ENCODE measurements at regions not wholly inside any gene's neighbourhood (a gene's known extent, or its start where the extent isn't known, plus 50 kb on each side); places are given as distances from the start of the nearest gene placed in this dataset.
"Not testable (repeated sequence)": the region's sequence is repeated elsewhere in the genome, so short reads cannot be mapped to it uniquely, and the experiment has no call there.

DNA sequence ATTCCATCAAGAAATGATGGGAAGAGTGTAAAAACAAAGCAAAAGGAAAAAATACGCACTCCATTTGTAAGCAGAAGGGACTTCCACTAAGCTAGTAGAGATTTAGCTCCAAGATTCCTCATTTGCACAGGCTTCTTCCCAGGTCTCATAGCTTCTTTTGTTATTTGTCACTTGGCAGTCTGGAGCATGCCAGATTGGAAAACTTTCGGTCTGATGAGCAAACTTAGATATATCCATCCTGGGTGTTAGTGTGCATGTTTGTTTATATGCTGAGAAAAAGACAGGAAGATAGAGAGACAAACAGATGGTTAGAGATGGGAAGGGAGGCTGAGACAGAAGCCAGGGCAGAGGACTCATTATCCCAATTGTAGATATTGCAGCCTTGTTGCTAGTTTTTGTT is 1644.5 kb upstream of the NUDT12 start:
- DNase-seq: no peak

DNA sequence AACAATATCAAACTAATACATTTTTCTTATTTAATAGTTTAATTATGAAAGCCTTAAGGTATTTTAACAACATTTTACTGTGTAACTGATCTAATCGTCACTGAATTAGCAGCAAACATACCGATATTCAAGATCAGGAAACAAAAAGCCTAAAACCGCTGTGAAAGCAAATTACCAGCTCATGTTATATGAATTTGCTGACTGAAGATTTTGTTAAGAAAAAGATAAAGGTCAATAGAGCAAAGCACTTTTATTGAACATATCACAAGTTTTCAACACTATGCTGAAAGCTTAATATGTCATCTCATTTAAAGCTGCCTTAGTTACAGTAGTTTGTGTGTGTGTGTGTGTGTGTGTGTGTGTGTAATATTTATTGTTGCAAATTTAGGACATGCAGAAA is 1634.9 kb upstream of the NUDT12 start:
- no peak for DNase-seq

DNA sequence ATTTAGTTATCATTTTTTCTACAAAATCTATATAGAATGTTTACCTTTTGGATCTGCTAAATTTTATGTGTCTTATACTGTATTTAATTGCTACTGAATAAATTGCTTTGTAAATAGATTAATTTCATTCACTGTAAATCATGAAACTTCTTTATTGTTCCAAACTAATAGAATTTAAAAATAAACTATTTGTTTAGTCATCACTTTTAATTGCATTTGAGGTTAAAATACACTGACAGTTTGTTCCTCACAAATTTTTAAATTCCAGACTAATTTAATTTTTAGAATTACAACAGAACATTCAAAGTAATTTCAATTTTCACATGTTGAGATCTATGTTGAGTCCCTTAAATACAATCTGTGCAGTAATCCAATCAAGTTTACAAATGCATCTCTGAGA is 1633.2 kb upstream of the NUDT12 start:
- DNase-seq: no peak

DNA sequence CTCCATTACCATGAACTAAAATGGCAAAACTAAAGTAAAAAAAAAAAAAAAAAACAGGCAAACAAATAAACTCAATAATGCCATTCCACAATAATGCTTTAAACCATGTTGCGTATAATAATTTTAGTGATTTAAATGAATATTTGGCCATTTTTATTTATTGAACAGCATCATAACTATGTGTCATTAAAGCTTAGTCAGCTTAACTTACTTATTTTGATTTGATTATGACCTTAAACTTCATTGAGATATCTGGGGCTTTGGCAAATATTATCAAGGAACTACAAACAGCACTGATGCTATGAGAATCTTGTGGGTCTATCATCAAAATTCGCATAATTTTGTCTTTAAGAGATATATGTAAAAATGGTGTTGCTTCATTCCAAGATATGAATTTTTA is 1610.3 kb upstream of the NUDT12 start:
- DNase-seq: no peak

GRCh38 chr5:105168806-105169205 is 1606.2 kb upstream of the NUDT12 start:
- DNase-seq: no peak

GRCh38 chr5:105167092-105167491 is 1604.5 kb upstream of the NUDT12 start:
- DNase-seq: no peak

DNA sequence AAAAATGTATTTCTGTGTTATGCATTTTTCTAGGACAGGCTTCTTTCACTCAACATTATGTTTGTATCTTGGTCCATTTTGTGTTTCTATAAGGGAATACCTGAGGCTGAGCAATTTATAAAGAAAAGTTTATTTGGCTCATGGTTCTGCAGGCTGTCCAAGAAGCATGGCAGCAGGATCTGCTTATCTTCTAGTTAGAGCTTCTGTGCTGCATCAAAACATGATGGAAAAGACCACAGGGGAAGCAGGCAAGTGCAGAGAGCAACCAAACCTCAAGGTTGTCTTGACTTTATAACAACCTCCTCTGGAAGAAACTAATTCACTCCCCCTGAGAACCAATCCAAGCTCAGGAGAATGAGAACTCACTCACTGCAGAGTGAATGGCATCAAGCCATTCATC is 1601.0 kb upstream of the NUDT12 start:
- no peak for DNase-seq

- not testable (repeated sequence) for DNase-seq
Measured at GRCh38 chr5:105162557-105162956, 1600.0 kb upstream of the NUDT12 start.

DNA sequence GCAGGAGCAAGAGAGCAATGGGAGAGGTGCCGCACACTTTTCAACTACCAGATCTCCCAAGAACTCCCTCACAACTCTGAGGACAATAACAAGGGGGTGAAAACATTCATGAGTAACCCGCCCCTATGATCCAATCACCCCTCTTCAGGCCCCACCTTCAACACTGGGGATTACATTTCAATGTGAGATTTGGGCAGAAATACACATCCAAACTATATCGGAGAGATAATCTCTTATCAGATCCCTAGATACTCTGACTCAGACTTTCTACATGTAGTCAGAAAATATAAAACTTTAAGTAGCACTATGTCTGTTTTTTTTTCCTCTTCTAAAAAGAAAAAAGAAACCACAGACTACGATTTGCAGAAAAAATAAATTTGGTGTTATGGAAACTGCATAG is 1595.9 kb upstream of the NUDT12 start:
- DNase-seq: no peak

DNA sequence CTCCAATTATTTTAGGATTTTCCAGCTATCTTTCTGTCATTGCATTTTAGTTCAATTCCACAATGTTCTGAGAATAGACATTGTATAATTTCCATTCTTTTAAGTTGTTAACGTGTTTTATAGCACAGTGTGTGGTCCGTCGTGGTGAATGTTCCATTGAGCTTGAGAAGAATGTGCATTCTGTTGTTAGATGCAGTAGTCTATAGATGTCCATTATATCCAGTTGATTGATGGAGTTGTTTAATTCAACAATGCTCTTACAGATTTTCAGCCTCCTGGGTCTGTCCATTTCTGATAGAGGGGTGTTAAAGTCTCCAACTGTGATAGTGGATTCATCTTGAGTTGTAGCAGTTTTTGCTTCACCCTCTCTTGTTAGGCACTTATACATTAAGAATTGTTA is 1587.7 kb upstream of the NUDT12 start:
- DNase-seq: no peak

DNA sequence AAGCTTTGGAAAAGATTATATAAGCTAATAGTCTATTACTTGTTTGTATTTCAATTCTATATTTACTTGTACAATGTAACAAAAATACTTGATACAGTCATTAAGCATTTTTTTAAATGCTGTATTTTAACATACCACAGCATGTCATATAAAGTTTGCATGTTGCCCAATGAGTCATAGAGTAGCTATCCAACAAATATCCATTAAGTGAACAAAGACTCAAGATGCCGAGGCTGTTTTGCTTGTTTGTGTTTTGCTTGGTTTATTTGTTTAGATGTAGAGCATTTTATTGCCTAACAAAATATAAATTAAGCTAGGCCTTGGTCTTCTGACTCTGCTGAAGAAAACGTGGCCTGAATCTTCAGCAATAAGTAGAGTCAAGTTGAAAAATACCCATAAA is 1584.3 kb upstream of the NUDT12 start:
- DNase-seq: no peak

- DNase-seq: no peak
Measured at GRCh38 chr5:105145152-105145551, 1582.6 kb upstream of the NUDT12 start.

GRCh38 chr5:105134328-105134727 is 1571.7 kb upstream of the NUDT12 start:
- DNase-seq: no peak

- DNase-seq: no peak
Measured at GRCh38 chr5:105133087-105133486, 1570.5 kb upstream of the NUDT12 start.

- DNase-seq: no peak
Measured at GRCh38 chr5:105132581-105132980, 1570.0 kb upstream of the NUDT12 start.

GRCh38 chr5:105131045-105131444 is 1568.5 kb upstream of the NUDT12 start:
- DNase-seq: no peak

DNA sequence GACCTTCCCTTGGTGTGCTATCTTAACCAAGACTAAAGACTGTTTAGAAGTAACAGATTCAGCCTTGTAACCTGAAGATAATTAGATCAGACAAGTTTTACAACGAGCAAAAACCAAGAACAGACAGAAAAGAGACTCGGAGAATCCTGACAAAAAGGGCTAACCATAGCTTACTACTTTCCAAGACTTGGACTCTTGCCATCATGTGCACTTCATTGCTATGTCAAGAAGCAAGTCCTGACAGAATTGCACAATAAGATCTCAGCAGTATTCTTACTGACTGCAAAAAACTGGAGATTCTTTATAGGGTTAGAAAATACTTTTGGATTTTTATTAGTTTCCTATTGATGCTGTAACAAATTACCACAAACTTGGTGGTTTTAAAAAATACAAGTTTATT is 1539.0 kb upstream of the NUDT12 start:
- no peak for DNase-seq

GRCh38 chr5:105088961-105089360 is 1526.4 kb upstream of the NUDT12 start:
- no peak for DNase-seq

GRCh38 chr5:105088102-105088501 is 1525.5 kb upstream of the NUDT12 start:
- no peak for DNase-seq

DNA sequence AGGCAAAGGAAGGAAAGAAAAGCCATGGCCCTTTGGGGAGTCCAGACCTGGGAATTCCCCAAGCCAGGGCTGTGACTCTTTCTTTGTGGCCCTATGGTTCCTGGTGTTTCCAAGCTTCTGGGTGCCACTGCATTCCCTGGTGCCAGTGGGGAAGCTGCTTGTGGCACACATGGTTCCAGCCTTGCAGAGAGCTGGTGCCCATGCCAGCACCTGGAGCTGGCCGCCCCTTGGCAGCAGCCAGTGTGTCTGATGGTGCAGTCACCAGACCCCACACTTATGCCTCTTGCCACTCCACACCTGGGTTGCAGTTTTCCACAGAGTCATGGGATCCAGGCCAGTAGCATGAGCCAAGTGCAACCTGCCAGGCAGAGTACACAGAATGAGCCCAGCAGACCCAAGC is 1495.3 kb upstream of the NUDT12 start:
- no peak for DNase-seq

GRCh38 chr5:105057001-105057436 is 1494.4 kb upstream of the NUDT12 start:
- no peak for DNase-seq

GRCh38 chr5:105054406-105054805 is 1491.8 kb upstream of the NUDT12 start:
- no peak for DNase-seq

DNA sequence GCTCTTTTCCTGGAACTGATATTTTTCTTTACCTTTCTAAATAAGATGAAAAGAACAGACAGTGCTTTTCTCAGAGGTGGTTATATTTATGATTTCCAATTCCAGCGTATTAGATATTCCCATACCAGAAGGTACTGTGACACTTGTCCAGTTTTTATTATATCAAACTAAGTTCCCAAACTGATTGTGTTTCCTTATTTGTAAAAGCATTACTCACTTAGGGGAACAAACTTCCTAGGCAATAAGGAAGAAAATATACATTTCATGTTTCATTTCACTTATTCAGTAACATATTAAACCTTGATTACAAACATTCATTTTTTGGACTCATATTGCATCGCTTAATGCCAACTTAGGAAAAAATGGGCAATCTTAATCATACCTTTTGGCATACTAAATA is 1480.0 kb upstream of the NUDT12 start:
- no peak for DNase-seq

GRCh38 chr5:105036814-105037213 is 1474.2 kb upstream of the NUDT12 start:
- not testable (repeated sequence) for DNase-seq

GRCh38 chr5:105034401-105034763 is 1471.8 kb upstream of the NUDT12 start:
- no peak for DNase-seq

All from hematopoietic multipotent progenitor cell treated with erythropoietin and hydrocortisone succinate and interleukin-3 and kit ligand, for 4 days (in vitro differentiated cells).